ENCODE measurements at regions not wholly inside any gene's neighbourhood (a gene's known extent, or its start where the extent isn't known, plus 50 kb on each side); places are given as distances from the start of the nearest gene placed in this dataset.

GRCh38 chr2:205937211-205937610 is 148.8 kb downstream of the INO80D start:
- no peak overlapping the region for H3K4me3 Mint-ChIP-seq
- ATAC-seq (replicated peaks) (no peak), DNase-seq (no peak)
- H3K27ac Mint-ChIP-seq, result no peak overlapping the region
- no peaks in the 10 kb centered on the region for H3K9me3 Mint-ChIP-seq
- no peaks in the 10 kb centered on the region for H3K4me1 Mint-ChIP-seq
- H3K27me3 Mint-ChIP-seq, result no peaks in the 10 kb centered on the region
- H3K36me3 Mint-ChIP-seq, result no peaks in the 10 kb centered on the region

DNA sequence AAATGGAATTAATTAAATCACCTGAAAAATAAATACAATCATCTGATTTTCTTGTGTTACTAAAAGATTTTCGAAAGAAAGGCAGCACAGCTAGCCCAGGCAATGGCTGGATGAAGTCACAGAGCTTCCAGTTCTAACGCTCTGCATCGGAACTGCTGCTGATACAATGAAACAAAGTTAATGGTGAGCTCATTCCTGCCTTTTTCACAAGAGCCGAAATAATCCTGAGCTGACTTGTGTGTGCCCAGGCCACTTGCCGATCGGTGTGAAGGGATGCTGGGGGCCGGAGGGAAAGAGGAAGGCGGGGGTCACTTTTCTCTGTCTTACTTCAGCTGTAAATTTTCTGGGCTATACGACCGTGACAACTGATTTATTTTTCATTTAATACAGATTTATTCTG is 149.5 kb downstream of the INO80D start:
- H3K36me3 Mint-ChIP-seq, result no peaks in the 10 kb centered on the region
- no peaks in the 10 kb centered on the region for H3K4me1 Mint-ChIP-seq
- no peaks in the 10 kb centered on the region for H3K9me3 Mint-ChIP-seq

GRCh38 chr2:205934443-205934842 is 151.5 kb downstream of the INO80D start:
- ATAC-seq (replicated peaks), result no peak
- peaks cover 0 to 4% of the 10 kb centered on the region in 2 donors for H3K27me3 Mint-ChIP-seq
- no peaks in the 10 kb centered on the region for H3K4me1 Mint-ChIP-seq
- no peaks in the 10 kb centered on the region for H3K36me3 Mint-ChIP-seq
- no peaks in the 10 kb centered on the region for H3K9me3 Mint-ChIP-seq
- no peak overlapping the region for H3K4me3 Mint-ChIP-seq
- H3K27ac Mint-ChIP-seq, result no peak overlapping the region
- no peak for DNase-seq

More for the DNA sequence above, 149.5 kb downstream of the INO80D start:
- Mint-ChIP-seq H3K27ac (no peak overlapping the region), H3K27me3 (no peaks in the 10 kb centered on the region), H3K4me3 (no peak overlapping the region)
- DNase-seq (no peak), ATAC-seq (replicated peaks) (no peak)

- Mint-ChIP-seq H3K36me3 (no peaks in the 10 kb centered on the region), H3K4me3 (no peak overlapping the region), H3K4me1 (no peaks in the 10 kb centered on the region), H3K9me3 (no peaks in the 10 kb centered on the region), H3K27me3 (peaks cover 0 to 10% of the 10 kb centered on the region in 2 donors), H3K27ac (no peak overlapping the region)
- no peak for ATAC-seq (replicated peaks)
- no peak for DNase-seq
These were observed 153.1 kb downstream of the INO80D start for GRCh38 chr2:205932861-205933260.

GRCh38 chr2:205931388-205931787 is 154.6 kb downstream of the INO80D start:
- no peak overlapping the region for H3K27ac Mint-ChIP-seq
- peaks cover 0 to 2% of the 10 kb centered on the region in 2 donors for H3K4me1 Mint-ChIP-seq
- H3K27me3 Mint-ChIP-seq, result peaks cover 12 to 22% of the 10 kb centered on the region in 2 donors
- ATAC-seq (replicated peaks), result no peak
- no peak overlapping the region for H3K4me3 Mint-ChIP-seq
- no peak for DNase-seq
- no peaks in the 10 kb centered on the region for H3K36me3 Mint-ChIP-seq
- H3K9me3 Mint-ChIP-seq, result no peaks in the 10 kb centered on the region

DNA sequence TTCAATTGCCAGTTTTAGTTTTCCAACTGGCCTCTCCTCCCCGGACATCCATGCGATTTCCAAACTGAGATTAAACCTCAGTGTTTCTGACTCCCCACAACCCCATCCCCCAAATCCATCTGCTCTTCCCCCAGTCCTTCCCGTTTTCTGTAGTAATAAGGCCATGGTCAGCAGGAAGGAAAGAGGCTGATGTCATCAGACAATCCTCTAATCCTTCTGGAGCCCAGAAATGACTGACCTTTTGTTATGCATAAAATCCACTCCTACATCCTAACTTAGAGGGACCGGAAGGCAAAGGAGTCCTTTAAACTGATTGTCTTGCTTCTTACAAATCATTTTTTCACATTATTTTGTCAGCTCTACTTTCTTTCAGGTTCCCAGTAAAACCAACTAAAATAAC is 155.8 kb downstream of the INO80D start:
- DNase-seq (no peak), ATAC-seq (replicated peaks) (no peak)
- Mint-ChIP-seq H3K36me3 (no peaks in the 10 kb centered on the region), H3K27ac (no peak overlapping the region), H3K27me3 (peaks cover 24 to 28% of the 10 kb centered on the region in 2 donors), H3K4me3 (no peak overlapping the region), H3K4me1 (peaks cover 0 to 13% of the 10 kb centered on the region in 2 donors), H3K9me3 (no peaks in the 10 kb centered on the region)

DNA sequence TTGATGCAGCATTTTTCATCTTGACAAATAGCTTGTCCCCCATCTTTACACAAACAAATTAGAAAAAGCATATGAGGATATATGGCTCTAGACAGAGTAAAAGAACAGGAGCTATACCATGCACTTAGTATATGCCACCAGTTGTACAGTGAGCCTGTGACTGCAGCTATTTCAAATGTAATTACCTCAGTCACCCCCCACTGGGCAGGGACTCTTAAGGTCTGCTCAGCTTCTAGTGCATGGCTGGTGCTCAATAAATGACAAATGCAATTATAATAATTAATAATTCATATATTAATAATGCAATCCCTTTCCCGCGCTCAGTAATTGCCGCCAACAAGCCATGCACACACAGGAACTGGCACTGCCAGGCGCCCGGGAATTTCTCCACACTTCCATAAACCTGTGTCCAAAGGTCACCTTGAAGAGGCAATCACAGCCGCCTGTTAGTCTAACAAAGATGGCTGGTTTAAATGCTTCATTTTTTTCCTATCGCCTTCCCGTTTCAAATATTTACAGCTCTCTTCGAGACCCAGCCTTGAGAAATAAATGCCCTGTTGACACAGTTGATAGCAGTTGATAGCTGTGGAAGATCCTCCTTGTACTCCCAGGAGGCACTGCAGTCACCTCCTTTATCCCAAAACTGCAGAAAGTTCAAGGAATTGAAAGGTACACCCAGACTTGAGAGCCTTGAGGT is 156.6 kb downstream of the INO80D start:
- H3K4me3 Mint-ChIP-seq, result no peak overlapping the region
- H3K4me1 Mint-ChIP-seq, result peaks cover 0 to 13% of the 10 kb centered on the region in 2 donors
- no peaks in the 10 kb centered on the region for H3K9me3 Mint-ChIP-seq
- H3K27ac Mint-ChIP-seq, result no peak overlapping the region
- H3K27me3 Mint-ChIP-seq, result peaks cover 32 to 37% of the 10 kb centered on the region in 2 donors
- ATAC-seq (replicated peaks) (no peak), DNase-seq (no peak)
- no peaks in the 10 kb centered on the region for H3K36me3 Mint-ChIP-seq

GRCh38 chr2:205925373-205926337 is 160.3 kb downstream of the INO80D start:
- Mint-ChIP-seq H3K9me3 (no peaks in the 10 kb centered on the region), H3K27me3 (peaks cover 39 to 42% of the 10 kb centered on the region in 2 donors), H3K27ac (no peak overlapping the region), H3K36me3 (no peaks in the 10 kb centered on the region), H3K4me3 (no peak overlapping the region), H3K4me1 (peaks cover 0 to 13% of the 10 kb centered on the region in 2 donors)
- peak; percentile 52 for DNase-seq
- ATAC-seq (replicated peaks), result peak; percentile 91 to 92

DNA sequence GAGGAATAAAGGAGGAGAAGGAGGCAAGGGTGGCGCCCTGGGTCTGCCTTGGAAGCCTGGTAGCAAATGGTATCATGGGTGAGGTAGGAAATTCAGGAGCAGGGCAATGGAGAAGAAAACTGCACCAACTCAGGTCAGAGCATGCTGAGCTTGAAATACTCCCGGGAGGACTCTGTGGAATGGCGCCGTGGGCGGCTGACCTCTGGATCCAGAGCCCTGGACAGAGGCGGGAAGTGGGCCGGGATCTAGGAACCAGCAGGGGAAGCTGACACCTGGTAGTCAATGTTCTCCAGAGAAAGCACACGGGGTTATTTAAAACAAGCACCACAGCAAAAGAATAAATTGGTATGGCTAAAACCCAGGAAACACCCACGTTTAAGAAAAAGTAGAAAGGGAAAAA is 161.3 kb downstream of the INO80D start:
- DNase-seq, result no peak
- Mint-ChIP-seq H3K27me3 (peaks cover 38 to 46% of the 10 kb centered on the region in 2 donors), H3K36me3 (no peaks in the 10 kb centered on the region), H3K9me3 (peaks cover 0 to 2% of the 10 kb centered on the region in 2 donors), H3K4me1 (peaks cover 0 to 13% of the 10 kb centered on the region in 2 donors), H3K27ac (no peak overlapping the region), H3K4me3 (no peak overlapping the region)
- no peak for ATAC-seq (replicated peaks)

DNA sequence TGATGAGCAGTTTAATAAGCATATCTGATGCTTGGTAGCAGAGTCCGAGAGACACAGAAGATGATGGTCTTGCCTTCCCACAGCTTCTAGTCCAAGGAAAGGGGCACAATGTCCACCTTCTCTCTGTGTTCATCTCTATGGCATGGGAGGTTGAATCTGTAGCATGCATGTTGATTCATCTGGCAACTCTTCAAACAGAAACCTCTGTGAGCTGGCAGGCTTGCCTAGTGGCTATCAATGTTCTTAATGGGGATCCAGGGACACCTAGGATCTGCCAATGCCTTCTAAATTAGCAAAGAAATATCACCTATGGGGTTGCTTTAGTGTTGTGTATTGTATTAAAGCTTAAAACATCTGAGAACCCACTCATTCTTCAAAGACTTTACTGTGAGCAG is 170.8 kb downstream of the INO80D start:
- H3K36me3 Mint-ChIP-seq, result peaks cover 0 to 4% of the 10 kb centered on the region in 2 donors
- no peak overlapping the region for H3K4me3 Mint-ChIP-seq
- peaks cover 4 to 7% of the 10 kb centered on the region in 2 donors for H3K27me3 Mint-ChIP-seq
- H3K27ac Mint-ChIP-seq, result no peak overlapping the region
- no peak for DNase-seq
- peaks cover 5 to 10% of the 10 kb centered on the region in 2 donors for H3K9me3 Mint-ChIP-seq
- no peak for ATAC-seq (replicated peaks)
- peaks cover 4 to 14% of the 10 kb centered on the region in 2 donors for H3K4me1 Mint-ChIP-seq

- Mint-ChIP-seq H3K27ac (peak overlapping the region; percentile 10), H3K36me3 (peaks cover 0 to 4% of the 10 kb centered on the region in 2 donors), H3K4me1 (peaks cover 4 to 14% of the 10 kb centered on the region in 2 donors), H3K27me3 (peaks cover 0 to 11% of the 10 kb centered on the region in 2 donors), H3K4me3 (no peak overlapping the region), H3K9me3 (peaks cover 4 to 10% of the 10 kb centered on the region in 2 donors)
- DNase-seq (no peak), ATAC-seq (replicated peaks) (no peak)
These were observed 171.5 kb downstream of the INO80D start for GRCh38 chr2:205914213-205915129.

DNA sequence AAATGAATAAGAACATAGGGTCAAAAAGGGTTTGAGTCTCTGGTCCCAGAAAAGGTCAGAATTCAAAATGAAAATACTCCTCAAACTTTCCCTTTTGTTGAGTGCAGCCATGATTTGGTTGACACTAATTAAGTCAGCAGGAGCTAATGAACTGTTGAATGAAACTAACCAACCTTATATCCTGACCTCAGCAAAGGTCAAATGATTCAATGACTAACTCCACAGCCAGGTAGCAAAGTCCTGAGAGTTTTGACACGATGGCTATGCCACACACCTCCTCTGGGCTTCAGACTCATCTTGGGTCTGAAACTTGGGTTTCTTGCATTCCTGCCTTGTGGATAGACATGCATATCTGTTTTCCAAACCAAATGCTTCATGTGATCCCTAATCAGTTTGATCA is 172.3 kb downstream of the INO80D start:
- Mint-ChIP-seq H3K27ac (no peak overlapping the region), H3K36me3 (peaks cover 0 to 4% of the 10 kb centered on the region in 2 donors), H3K4me1 (peaks cover 4 to 14% of the 10 kb centered on the region in 2 donors), H3K4me3 (no peak overlapping the region), H3K9me3 (peaks cover 0 to 4% of the 10 kb centered on the region in 2 donors), H3K27me3 (peaks cover 0 to 8% of the 10 kb centered on the region in 2 donors)
- ATAC-seq (replicated peaks), result peak; percentile 87 to 91
- DNase-seq, result no peak

- Mint-ChIP-seq H3K36me3 (no peaks in the 10 kb centered on the region), H3K4me1 (peaks cover 4 to 14% of the 10 kb centered on the region in 2 donors), H3K27me3 (peaks cover 0 to 13% of the 10 kb centered on the region in 2 donors), H3K27ac (no peak overlapping the region), H3K4me3 (no peak overlapping the region), H3K9me3 (no peaks in the 10 kb centered on the region)
- no peak for DNase-seq
- ATAC-seq (replicated peaks), result no peak
These were observed 174.7 kb downstream of the INO80D start for GRCh38 chr2:205911306-205911705.

GRCh38 chr2:205909184-205909572 is 176.8 kb downstream of the INO80D start:
- H3K4me1 Mint-ChIP-seq, result peaks cover 4 to 13% of the 10 kb centered on the region in 2 donors
- no peak overlapping the region for H3K27ac Mint-ChIP-seq
- H3K9me3 Mint-ChIP-seq, result no peaks in the 10 kb centered on the region
- no peak overlapping the region for H3K4me3 Mint-ChIP-seq
- peaks cover 0 to 13% of the 10 kb centered on the region in 2 donors for H3K27me3 Mint-ChIP-seq
- no peak for ATAC-seq (replicated peaks)
- DNase-seq, result no peak
- no peaks in the 10 kb centered on the region for H3K36me3 Mint-ChIP-seq
